ENCODE measurements at regions not wholly inside any gene's neighbourhood (a gene's known extent, or its start where the extent isn't known, plus 50 kb on each side); places are given as distances from the start of the nearest gene placed in this dataset.

DNA sequence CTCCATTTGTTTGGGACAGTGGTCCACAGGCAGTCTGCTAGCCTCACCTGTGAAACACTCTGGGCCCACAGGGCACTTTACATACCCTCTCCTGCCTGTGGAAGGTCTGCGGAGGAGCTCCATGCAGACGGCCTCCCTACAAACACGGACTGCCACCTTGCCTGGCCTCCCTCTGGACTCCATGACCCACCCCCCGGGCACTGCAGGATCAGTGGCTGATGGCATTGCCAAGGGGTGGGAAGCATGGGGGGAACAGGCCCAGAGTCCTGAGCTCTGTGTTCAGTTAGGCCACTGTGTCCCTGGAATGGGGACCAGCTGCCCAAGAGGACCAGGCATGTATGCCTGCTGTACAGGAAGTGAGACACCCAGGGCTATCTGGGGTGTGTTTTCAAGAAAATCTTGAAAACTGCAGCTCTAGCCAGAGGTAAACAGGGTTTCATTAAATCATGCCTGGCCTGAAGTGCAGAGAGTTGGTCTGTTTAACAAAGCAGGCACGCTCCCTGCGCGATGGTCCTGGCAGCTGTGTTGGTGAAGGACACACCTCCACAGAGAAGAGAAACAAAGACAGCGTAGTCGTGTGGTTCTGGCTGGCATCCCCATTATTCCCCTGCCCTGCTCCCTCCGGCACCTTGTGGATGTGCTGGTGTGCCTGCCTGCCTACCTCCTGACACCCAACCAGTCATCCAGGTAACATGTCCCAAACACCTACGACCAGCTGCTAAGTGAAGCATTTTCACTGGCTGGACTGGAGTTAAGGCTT, 470.8 kb upstream of the ZMIZ1 start:
- H2BK5ac ChIP-seq (ENCODE audit: low read length), result no peak overlapping the region
- H3K56ac ChIP-seq (ENCODE audit: low read length), result no peak overlapping the region
- no peak overlapping the region for H3K4ac ChIP-seq (ENCODE audit: low read depth, low read length)
- H4K8ac ChIP-seq (ENCODE audit: low read depth, low read length), result no peak overlapping the region
- no peak overlapping the region for H3K18ac ChIP-seq (ENCODE audit: low read length)
- no peak overlapping the region for H3K27ac ChIP-seq (ENCODE audit: low read depth, low read length)
- no CpG with 5 or more reads among the region's 11 CpGs for WGBS (ENCODE audit: extremely low coverage, insufficient coverage, low lambda C conversion rate)
- no peaks in the 10 kb centered on the region for H3K27me3 ChIP-seq (ENCODE audit: insufficient read depth, low read length, poor library complexity)
- H4K5ac ChIP-seq (ENCODE audit: low read length), result no peak overlapping the region
- no peak for DNase-seq
- H3K79me1 ChIP-seq (ENCODE audit: low read length), result no peaks in the 10 kb centered on the region
- H2BK15ac ChIP-seq (replicated peaks; ENCODE audit: low read depth), result no peak overlapping the region
- H3K4me1 ChIP-seq (ENCODE audit: control insufficient read depth, low read depth, low read length), result no peaks in the 10 kb centered on the region
- H3K4me3 ChIP-seq (ENCODE audit: low read length), result no peak overlapping the region
- no peak overlapping the region for H3K23ac ChIP-seq (ENCODE audit: low read length)
- no peak overlapping the region for H2BK120ac ChIP-seq (ENCODE audit: low read depth, low read length)
- no peaks in the 10 kb centered on the region for H3K36me3 ChIP-seq (ENCODE audit: control insufficient read depth, insufficient read depth, low read length)
- H3K9ac ChIP-seq (ENCODE audit: low read length), result no peak overlapping the region
- H3K79me2 ChIP-seq (ENCODE audit: control insufficient read depth, insufficient read depth, low read length), result no peaks in the 10 kb centered on the region
- no peak overlapping the region for H2AK5ac ChIP-seq (ENCODE audit: low read length)
- no peak overlapping the region for H3K4me2 ChIP-seq (ENCODE audit: low read length)

DNA sequence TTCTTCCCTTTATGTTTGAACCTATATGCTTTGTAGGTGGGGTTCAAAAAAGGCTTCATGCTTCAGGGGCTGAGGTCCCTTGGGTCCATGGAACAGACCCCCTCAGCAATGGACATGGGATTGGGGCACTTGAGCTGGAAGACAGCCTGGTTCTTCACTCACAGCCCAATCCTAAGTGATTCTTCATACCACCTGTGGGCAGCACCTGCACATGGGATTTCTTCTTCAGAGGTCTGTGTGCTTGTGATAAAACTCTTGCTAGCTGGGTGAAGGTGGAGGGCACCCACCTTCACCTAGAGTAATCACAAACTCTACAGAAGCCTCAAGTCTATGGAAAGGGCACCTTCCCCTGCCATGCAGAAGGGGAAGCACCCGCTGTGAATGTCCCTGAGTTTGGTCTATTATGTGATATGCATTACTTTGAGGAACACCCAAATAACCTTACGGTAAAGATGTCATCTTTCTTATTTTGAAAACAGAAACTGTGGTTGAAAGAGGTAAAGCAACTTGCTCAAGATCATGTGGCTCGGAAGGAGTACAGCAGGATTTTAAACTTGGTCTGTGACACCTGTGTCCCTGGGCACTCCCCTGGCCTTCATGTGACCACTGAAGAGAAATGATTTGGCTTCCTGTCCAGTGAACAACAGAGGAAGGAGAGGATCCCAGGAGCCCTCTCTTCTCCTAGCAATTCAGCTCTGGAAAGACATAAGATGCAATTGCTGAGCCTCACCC, 469.5 kb upstream of the ZMIZ1 start:
- Histone ChIP-seq H3K79me2 (ENCODE audit: control insufficient read depth, insufficient read depth, low read length) (no peaks in the 10 kb centered on the region), H3K9ac (ENCODE audit: low read length) (no peak overlapping the region), H3K4me1 (ENCODE audit: control insufficient read depth, low read depth, low read length) (no peaks in the 10 kb centered on the region), H3K23ac (ENCODE audit: low read length) (no peak overlapping the region), H3K36me3 (ENCODE audit: control insufficient read depth, insufficient read depth, low read length) (no peaks in the 10 kb centered on the region), H3K27ac (ENCODE audit: low read depth, low read length) (no peak overlapping the region), H2BK15ac (replicated peaks; ENCODE audit: low read depth) (no peak overlapping the region), H3K4ac (ENCODE audit: low read depth, low read length) (no peak overlapping the region), H4K8ac (ENCODE audit: low read depth, low read length) (no peak overlapping the region), H3K79me1 (ENCODE audit: low read length) (no peaks in the 10 kb centered on the region), H3K4me2 (ENCODE audit: low read length) (no peak overlapping the region), H2AK5ac (ENCODE audit: low read length) (no peak overlapping the region), H3K18ac (ENCODE audit: low read length) (no peak overlapping the region), H3K4me3 (ENCODE audit: low read length) (no peak overlapping the region), H2BK120ac (ENCODE audit: low read depth, low read length) (no peak overlapping the region), H4K5ac (ENCODE audit: low read length) (no peak overlapping the region), H2BK5ac (ENCODE audit: low read length) (no peak overlapping the region), H3K56ac (ENCODE audit: low read length) (no peak overlapping the region), H3K27me3 (ENCODE audit: insufficient read depth, low read length, poor library complexity) (no peaks in the 10 kb centered on the region)
- no peak for DNase-seq
- no CpG with 5 or more reads among the region's 3 CpGs for WGBS (ENCODE audit: extremely low coverage, insufficient coverage, low lambda C conversion rate)

DNA sequence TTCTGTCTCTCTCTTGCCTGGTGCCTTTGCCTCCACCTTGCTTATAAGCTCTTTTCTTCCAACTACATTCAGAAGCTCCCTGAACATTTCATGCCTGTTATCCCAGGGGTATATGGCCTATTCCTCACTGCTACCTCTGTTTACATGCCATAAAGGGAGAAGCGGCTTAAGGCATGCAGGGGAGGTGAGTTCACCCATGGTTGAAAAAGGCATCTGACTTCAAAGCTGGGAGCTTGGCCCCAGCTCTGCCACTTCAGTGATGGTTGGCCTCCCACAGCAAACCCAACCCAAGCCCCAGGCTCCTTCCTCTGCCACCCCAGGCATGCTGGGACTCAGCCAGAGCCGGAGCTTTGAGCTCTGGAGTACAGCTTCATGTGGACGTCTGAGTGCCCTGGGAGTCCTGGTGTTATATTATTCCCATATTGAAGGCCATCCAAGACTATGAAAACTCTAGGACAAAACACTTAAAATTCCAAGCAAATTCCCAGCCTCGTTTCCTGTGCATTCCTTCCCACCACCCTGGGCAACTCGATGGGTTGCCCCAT, 468.6 kb upstream of the ZMIZ1 start:
- Histone ChIP-seq H3K23ac (ENCODE audit: low read length) (no peak overlapping the region), H2AK5ac (ENCODE audit: low read length) (no peak overlapping the region), H3K4me3 (ENCODE audit: low read length) (no peak overlapping the region), H3K56ac (ENCODE audit: low read length) (no peak overlapping the region), H3K79me1 (ENCODE audit: low read length) (no peaks in the 10 kb centered on the region), H3K4me2 (ENCODE audit: low read length) (no peak overlapping the region), H3K9ac (ENCODE audit: low read length) (no peak overlapping the region), H2BK120ac (ENCODE audit: low read depth, low read length) (no peak overlapping the region), H2BK5ac (ENCODE audit: low read length) (no peak overlapping the region), H3K27ac (ENCODE audit: low read depth, low read length) (no peak overlapping the region), H3K36me3 (ENCODE audit: control insufficient read depth, insufficient read depth, low read length) (no peaks in the 10 kb centered on the region), H3K79me2 (ENCODE audit: control insufficient read depth, insufficient read depth, low read length) (no peaks in the 10 kb centered on the region), H4K8ac (ENCODE audit: low read depth, low read length) (no peak overlapping the region), H3K27me3 (ENCODE audit: insufficient read depth, low read length, poor library complexity) (no peaks in the 10 kb centered on the region), H3K18ac (ENCODE audit: low read length) (no peak overlapping the region), H3K4me1 (ENCODE audit: control insufficient read depth, low read depth, low read length) (no peaks in the 10 kb centered on the region), H4K5ac (ENCODE audit: low read length) (no peak overlapping the region), H2BK15ac (replicated peaks; ENCODE audit: low read depth) (no peak overlapping the region), H3K4ac (ENCODE audit: low read depth, low read length) (no peak overlapping the region)
- no CpG with 5 or more reads among the region's 5 CpGs for WGBS (ENCODE audit: extremely low coverage, insufficient coverage, low lambda C conversion rate)
- DNase-seq, result no peak

DNA sequence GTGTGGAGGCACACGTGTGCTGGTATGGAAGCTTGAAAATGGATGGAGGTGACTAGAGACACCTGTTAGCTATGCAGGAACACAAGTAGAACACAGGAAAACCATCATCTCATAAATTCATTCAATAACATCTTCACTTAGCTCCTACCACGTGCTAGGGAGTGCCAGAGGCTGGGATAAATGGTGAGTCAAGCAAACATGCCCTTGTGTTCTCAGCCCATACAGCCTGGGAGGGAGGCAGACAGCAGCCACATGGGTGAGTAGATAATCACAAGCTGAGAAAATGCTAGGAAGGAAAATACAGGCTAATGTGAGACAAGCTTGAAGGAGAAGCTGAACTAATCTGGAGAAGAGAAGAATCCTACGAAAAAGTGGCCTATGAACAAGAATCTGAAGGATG, 468.0 kb upstream of the ZMIZ1 start:
- Histone ChIP-seq H2AK5ac (ENCODE audit: low read length) (no peak overlapping the region), H3K79me1 (ENCODE audit: low read length) (no peaks in the 10 kb centered on the region), H4K8ac (ENCODE audit: low read depth, low read length) (no peak overlapping the region), H3K79me2 (ENCODE audit: control insufficient read depth, insufficient read depth, low read length) (no peaks in the 10 kb centered on the region), H4K5ac (ENCODE audit: low read length) (no peak overlapping the region), H3K18ac (ENCODE audit: low read length) (no peak overlapping the region), H3K23ac (ENCODE audit: low read length) (no peak overlapping the region), H2BK15ac (replicated peaks; ENCODE audit: low read depth) (no peak overlapping the region), H3K9ac (ENCODE audit: low read length) (no peak overlapping the region), H3K27ac (ENCODE audit: low read depth, low read length) (no peak overlapping the region), H3K56ac (ENCODE audit: low read length) (no peak overlapping the region), H3K4ac (ENCODE audit: low read depth, low read length) (no peak overlapping the region), H3K4me1 (ENCODE audit: control insufficient read depth, low read depth, low read length) (no peaks in the 10 kb centered on the region), H3K4me2 (ENCODE audit: low read length) (no peak overlapping the region), H3K27me3 (ENCODE audit: insufficient read depth, low read length, poor library complexity) (no peaks in the 10 kb centered on the region), H2BK5ac (ENCODE audit: low read length) (no peak overlapping the region), H3K36me3 (ENCODE audit: control insufficient read depth, insufficient read depth, low read length) (no peaks in the 10 kb centered on the region), H2BK120ac (ENCODE audit: low read depth, low read length) (no peak overlapping the region), H3K4me3 (ENCODE audit: low read length) (no peak overlapping the region)
- no peak for DNase-seq
- WGBS (ENCODE audit: extremely low coverage, insufficient coverage, low lambda C conversion rate), result no CpG with 5 or more reads among the region's 3 CpGs

GRCh38 chr10:78602201-78602932, 466.4 kb upstream of the ZMIZ1 start:
- H3K4me2 ChIP-seq (ENCODE audit: low read length), result no peak overlapping the region
- H3K4me1 ChIP-seq (ENCODE audit: control insufficient read depth, low read depth, low read length), result no peaks in the 10 kb centered on the region
- no peak overlapping the region for H2BK15ac ChIP-seq (replicated peaks; ENCODE audit: low read depth)
- H3K36me3 ChIP-seq (ENCODE audit: control insufficient read depth, insufficient read depth, low read length), result no peaks in the 10 kb centered on the region
- H3K27me3 ChIP-seq (ENCODE audit: insufficient read depth, low read length, poor library complexity), result no peaks in the 10 kb centered on the region
- no peak overlapping the region for H3K18ac ChIP-seq (ENCODE audit: low read length)
- H3K4ac ChIP-seq (ENCODE audit: low read depth, low read length), result no peak overlapping the region
- DNase-seq, result no peak
- no peak overlapping the region for H3K4me3 ChIP-seq (ENCODE audit: low read length)
- H3K9ac ChIP-seq (ENCODE audit: low read length), result no peak overlapping the region
- H4K5ac ChIP-seq (ENCODE audit: low read length), result no peak overlapping the region
- no CpG with 5 or more reads among the region's 12 CpGs for WGBS (ENCODE audit: extremely low coverage, insufficient coverage, low lambda C conversion rate)
- no peaks in the 10 kb centered on the region for H3K79me2 ChIP-seq (ENCODE audit: control insufficient read depth, insufficient read depth, low read length)
- no peaks in the 10 kb centered on the region for H3K79me1 ChIP-seq (ENCODE audit: low read length)
- no peak overlapping the region for H3K23ac ChIP-seq (ENCODE audit: low read length)
- no peak overlapping the region for H2BK5ac ChIP-seq (ENCODE audit: low read length)
- no peak overlapping the region for H2AK5ac ChIP-seq (ENCODE audit: low read length)
- H2BK120ac ChIP-seq (ENCODE audit: low read depth, low read length), result no peak overlapping the region
- no peak overlapping the region for H3K27ac ChIP-seq (ENCODE audit: low read depth, low read length)
- no peak overlapping the region for H3K56ac ChIP-seq (ENCODE audit: low read length)
- no peak overlapping the region for H4K8ac ChIP-seq (ENCODE audit: low read depth, low read length)

All from mesendoderm (in vitro differentiated cells).